ENCODE measurements at regions not wholly inside any gene's neighbourhood (a gene's known extent, or its start where the extent isn't known, plus 50 kb on each side); places are given as distances from the start of the nearest gene placed in this dataset.

DNA sequence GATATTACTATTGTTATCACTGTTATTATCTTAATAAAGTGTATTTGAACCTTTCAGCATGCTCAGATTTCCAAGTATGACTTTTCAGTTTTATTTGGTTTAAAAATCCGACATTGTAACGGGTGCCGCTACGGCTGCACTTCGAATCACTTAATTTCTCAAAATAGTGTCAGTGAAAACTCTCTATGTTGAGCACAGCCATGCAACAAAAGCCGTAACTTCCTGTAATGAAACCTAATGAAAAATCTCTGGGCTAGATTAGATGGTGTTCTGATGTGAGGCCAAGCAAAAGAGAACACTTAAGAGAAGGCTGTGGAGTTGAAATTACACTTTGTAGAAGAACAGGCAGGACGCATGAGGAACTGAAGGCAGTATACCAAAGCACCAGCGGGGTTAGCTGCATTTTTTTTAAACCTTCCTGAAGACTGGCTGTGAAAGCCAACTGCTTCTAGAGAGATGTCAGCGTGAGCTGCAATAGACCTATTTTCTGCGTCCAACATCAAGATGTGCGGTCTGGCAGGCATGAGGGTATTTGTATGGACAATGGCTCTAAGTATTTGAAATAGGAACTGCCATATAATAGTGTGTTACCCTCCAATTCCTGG is 1545.0 kb upstream of the GOT2 start:
- TF ChIP-seq POLR2AphosphoS5 (IDR thresholded peaks at IDR 0.05) = no peak
- TF ChIP-seq, protein P1, sequence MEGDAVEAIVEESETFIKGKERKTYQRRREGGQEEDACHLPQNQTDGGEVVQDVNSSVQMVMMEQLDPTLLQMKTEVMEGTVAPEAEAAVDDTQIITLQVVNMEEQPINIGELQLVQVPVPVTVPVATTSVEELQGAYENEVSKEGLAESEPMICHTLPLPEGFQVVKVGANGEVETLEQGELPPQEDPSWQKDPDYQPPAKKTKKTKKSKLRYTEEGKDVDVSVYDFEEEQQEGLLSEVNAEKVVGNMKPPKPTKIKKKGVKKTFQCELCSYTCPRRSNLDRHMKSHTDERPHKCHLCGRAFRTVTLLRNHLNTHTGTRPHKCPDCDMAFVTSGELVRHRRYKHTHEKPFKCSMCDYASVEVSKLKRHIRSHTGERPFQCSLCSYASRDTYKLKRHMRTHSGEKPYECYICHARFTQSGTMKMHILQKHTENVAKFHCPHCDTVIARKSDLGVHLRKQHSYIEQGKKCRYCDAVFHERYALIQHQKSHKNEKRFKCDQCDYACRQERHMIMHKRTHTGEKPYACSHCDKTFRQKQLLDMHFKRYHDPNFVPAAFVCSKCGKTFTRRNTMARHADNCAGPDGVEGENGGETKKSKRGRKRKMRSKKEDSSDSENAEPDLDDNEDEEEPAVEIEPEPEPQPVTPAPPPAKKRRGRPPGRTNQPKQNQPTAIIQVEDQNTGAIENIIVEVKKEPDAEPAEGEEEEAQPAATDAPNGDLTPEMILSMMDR (IDR thresholded peaks at IDR 0.05 in 8 of 11, conservative IDR thresholded peaks at IDR 0.05 in 3 of 11) = no peak
